ENCODE measurements at regions not wholly inside any gene's neighbourhood (a gene's known extent, or its start where the extent isn't known, plus 50 kb on each side); places are given as distances from the start of the nearest gene placed in this dataset.
A peak's percentile ranks its signal among the peaks of the same experiment; 100 is the strongest.
"Not testable (repeated sequence)": the region's sequence is repeated elsewhere in the genome, so short reads cannot be mapped to it uniquely, and the experiment has no call there.

DNA sequence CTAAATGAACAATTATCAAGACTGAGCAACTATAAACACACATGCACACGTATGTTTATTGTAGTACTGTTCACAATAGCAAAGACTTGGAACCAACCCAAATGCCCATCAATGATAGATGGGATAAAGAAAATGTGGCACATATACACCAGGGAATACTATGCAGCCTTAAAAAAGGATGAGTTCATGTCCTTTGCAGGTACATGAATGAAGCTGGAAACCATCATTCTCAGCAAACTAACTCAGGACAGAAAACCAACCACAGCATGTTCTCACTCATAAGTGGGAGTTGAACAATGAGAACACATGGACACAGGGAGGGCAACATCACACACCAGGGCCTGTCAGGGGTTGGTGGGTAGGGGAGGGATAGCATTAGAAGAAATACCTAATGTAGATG is 445.4 kb downstream of the BCAT1 start:
- DNase-seq: not testable (repeated sequence)

DNA sequence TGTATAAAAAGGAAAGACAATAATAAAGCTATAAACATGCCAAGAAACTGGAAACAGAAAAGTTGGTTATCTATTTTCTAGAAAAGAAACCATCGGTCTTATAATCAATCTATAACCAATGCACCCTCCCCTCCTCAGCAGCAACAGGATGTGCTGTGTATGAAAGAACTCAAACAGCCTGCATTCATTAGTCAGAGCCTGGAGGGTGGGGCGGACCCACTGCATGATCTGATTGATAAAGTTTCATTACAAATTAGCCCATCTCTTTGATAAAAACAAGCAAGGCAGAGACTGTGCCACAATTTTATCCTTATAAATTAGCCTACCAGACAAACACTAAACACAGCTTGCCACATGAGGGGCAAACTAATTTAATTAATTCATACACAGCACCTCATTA is 448.1 kb downstream of the BCAT1 start:
- no peak for DNase-seq

DNA sequence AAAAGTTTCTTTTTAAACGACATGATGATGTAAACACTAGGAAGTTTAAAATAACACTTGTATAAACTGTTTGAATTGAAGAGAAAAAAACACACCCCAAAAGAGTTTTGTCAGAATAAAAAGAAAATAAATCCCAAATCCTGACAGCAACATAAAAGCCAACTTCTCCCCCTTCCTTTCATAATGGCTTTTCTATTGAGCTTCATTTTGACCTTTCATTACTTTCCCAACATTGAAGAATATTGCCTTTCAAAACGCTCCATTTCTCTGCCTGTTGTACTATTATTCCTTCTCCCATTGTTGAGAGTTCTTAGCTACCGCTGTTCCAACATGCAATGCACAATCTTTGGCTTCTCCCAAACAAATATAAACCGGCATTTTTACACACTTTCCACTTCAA is 448.5 kb downstream of the BCAT1 start:
- no peak for DNase-seq

DNA sequence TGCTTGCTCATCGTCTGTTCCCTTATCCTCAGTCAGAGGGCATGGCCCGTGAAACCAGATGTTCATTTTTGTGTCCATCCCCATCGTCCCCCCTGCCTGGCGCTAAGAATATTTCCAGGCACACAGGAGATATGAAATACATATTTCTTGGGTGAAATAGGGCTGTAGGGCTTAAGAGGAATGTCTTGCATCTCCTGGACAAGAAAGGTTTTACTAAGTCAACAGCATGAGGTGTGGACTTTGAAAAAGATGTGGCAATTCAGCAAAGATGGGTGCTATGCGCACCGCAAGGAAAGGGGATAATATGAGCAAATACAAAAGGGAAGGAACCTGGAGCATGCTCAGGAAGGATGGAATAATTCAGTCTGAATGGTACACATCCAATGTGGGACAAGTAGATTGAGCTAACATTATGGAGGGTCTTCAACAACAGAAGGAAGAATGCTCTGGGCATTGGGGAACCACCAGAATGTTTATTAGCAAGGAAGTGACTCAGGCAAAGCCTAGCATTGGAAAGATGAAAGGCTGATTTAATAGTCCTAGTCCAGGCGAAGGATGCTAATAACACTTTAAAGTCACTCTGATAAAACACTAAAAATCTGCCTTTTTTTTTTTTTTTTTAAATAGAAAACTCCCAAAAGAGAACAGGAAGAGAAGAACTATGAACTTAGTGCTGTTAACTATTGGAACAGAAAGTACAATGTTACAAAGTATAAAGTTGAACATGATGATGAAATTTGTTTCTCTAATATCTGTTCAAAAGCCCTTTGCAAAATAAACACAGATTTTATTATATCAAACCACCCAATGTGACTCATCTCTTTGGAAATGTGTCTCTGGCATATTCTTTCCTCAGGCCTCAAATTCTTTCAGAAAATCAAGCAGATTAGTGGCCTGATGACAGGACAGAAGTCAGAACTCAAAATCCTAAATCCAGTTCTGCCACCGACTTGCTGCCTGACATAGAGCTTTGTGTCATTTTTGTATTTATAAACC is 449.5 kb downstream of the BCAT1 start:
- DNase-seq: no peak

DNA sequence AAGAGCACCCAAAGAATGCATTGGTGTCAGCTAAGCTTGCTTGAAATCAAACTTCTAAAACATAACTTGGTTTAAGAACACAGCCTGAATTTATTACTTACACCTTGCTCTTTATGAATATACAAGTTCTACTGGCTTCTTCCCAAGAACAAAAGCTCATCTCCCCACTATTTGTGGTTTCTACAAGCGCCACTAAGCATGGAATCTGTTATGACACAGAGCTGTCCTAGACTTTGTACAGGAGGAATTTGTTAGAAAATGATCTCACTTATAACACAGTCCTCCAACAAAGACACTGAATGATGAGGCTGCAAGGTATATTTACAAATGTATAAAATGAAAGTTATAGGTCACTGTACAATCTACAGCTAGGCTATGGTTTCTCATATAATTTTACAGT is 452.1 kb downstream of the BCAT1 start:
- DNase-seq: no peak

DNA sequence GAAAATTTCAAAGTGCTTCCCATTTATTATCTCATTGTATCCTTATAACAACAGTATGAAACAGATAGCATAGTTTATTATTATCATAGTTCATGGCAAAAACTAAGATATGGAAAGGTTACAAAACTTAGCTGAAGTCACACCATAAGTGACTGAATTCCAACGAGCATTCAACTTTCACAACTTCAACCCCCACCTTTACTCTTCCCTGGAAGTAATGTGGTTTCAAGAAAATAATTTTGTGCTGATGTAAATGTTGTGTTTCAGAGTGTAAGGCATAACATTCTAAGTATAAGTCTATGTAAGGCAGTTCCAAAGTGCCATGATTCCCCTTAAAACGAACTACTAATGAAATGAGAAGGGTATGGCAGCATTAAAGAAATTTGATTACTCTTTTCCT is 454.5 kb downstream of the BCAT1 start:
- no peak for DNase-seq

DNA sequence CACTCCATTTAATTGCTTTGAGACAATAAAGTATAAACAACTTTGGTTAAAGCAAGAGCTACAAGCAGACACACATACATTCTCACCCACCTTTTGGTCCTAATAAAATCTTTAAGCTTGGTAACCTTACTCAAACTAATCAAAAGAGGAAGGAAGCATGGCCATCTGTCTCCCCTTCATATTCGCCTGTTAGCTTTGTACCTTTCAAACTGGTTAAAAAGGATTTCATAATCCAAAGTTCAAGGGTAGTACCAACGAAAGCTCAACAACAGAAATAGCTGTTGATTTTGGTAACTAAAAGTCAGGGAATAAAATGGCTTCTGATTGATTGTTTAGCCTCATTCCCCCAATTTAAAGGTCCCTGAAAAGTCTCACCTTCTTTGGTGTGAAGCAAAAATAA is 456.9 kb downstream of the BCAT1 start:
- no peak for DNase-seq

DNA sequence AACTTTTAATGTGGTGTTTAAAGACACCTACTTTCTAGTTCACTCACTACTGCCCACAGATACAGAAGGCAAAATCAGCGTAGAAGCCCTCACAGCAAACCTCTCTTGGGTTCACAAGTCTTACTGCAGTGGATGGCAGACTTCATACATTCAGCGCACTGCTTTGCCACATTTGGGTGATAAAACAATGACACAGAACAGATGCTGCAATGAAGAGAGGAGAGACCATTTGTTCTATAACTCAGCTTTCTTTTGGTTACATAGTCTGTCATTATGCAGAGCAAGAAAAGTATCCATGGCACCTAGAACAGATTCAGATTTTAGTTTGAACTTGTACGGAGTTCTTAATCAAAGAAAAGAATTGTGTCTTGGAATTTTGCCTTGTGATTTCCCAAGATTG is 459.0 kb downstream of the BCAT1 start:
- DNase-seq: no peak

DNA sequence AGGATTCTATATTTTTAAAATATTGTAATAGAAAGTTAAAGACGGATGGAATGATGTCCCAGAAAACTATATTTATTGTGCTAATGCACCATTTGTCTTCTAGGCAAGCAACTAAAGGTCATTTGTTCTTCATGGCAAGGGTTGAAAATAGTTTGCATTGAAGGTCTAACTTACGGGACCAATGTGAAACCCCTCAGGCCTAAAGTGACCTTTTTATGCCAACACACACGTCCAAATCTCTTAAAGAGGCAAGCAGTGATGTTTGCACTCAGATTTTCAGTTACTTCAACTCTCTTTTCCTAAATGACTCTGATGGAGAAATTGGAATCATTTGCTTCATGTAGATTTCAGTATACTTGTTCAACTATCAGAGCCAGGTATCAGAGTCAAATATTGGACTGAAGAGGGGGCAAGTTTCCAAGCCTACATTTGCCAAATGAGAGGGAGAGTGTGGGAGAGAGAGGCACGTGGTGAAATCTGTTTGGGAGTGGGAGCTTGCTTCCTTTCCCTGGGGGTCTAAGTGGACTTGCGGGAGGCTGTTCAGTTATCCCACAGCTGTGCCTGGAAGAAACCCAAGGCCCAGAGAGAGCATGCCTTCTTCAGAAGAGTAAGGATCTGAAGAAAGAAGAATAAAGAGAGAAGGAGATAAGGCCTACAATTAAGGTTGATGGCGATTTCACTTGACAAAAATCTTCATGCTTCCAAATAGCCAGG is 459.8 kb downstream of the BCAT1 start:
- DNase-seq: no peak

DNA sequence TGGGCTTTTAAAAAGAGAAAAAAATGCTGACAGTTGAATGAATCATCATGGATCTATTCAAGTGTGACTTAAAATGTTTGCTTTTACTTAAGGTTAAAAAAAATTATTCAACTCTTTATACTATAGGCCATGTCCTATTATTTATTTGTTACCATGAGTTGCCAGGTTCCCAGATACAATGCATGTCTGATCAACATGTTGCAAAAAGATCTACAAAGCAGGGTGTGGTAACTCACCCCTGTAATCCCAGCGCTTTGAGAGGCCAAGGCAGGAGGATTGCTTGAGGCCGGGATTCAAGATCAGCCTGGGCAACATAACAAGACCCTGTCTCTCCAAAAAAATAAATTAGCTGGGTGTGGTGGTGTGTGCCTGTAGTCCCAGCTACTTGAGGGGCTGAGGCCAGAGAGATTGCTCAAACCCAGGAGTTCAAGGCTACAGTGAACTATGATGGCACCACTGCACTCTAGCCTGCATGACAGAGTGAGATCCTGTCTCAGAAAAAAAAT is 460.8 kb downstream of the BCAT1 start:
- DNase-seq: no peak

DNA sequence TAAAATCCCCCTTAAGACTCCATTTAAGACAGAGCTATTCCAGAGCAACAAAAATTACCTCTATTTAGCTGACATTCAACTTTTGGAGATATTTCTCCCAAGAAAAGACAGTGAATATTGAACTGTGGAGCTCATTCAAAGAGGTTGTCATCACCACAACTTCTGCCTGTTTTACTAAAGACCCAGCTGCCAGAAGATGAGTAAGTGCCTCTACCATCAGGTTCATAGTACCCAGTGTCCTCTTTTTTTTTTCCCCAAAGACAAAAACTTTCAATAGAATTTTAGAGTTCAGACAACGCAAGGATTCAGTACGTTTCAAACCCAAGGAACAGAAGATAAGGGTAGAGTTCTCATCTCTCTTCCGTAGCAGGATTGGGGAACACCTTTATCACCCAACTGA is 461.3 kb downstream of the BCAT1 start:
- DNase-seq: no peak

DNA sequence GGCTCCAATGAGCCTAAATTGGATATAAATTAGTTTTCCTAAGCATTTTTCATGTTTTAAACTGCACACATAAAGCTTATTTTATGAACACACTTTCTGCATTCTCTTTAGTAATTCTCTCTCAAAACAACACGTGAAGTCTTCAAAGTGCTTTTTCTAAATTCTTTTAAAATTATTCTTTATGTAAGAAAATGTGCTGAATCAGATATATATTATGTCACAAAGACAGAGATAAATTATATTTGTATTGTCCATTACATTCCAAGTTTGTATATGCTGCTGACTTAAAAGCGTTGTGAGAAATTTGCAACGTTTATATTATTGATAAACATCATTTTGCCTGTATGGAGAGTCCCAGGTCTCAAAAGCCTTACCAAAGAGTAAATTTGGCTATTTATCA is 465.2 kb downstream of the BCAT1 start:
- DNase-seq: no peak

DNA sequence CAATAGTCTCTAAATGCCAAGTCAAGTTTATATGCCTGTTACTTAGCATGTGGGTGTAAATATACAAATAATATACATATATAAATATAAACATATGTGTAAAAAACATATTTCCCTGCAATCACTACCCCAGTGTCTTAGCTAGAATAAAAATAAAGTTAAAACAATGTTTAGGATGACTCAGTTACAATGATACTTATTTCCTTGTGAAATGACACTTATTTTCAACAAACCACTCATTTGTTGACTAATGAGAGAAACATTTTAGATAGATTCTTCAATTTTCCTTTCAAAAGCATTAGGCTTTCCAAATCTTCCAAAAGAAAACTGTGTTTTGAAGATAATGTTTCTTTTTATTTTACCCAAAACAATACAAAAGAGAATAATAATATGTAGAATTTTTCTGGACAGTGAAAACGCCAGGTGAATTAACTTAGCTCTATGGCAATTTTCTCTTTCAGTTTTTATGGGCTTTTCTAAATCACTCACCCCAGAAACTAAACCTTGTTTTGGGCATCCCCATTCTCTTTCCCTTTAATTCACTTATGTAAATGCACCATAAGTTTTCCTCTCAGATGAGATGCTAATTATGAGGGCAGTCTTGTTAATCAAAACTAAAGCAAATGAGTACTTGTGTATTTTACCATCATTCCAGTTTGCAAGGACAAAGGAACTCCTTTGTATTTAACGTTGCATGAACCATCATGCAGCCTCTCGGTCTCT is 465.9 kb downstream of the BCAT1 start:
- peak; percentile 5 for DNase-seq

DNA sequence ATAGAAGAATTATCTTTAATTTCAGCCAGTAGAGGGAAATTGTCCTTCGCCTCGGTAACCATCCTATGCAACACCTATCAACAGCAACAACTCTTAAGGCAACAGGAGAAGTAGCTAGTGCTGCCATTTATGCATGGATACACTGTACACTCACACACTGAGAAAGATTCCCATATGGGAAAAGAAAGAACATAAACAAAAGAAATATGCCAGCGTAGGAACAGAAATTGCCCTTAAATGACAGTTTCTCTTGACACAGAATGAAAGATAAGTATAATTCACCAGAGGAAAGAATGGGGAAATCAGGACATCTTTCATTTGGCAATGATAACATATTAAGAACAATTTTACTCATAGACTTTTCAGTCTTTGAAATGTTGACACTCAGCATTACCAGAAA is 466.9 kb downstream of the BCAT1 start:
- no peak for DNase-seq

DNA sequence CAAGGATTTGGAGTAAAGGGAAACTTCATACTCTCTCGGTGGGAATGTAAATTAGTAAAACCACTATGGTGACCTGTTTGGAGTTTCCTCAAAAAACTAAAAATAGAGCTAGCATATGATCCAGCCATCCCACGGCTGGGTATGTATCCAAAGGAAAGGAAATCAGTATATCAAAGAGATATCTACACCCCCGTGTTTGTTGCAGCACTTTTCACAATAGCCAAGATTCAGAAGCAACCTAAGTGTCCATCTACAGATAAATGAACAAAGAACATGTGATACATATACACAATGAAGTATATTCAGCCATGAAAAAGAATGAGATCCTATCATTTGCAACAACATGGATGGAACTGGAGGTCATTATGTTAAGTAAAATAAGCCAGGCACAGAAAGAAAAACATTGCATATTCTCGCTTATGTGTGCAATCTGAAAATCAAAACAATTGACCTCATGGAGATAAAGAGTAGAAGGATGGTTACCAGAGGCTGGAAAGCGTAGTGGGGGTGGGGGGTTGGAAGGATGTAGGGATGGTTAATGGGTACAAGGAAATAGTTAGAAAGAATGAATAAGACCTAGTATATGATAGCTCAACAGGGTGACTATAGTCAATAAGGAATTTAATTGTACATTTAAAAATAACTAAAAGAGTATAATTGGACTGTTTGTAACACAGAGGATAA is 468.0 kb downstream of the BCAT1 start:
- DNase-seq: no peak

DNA sequence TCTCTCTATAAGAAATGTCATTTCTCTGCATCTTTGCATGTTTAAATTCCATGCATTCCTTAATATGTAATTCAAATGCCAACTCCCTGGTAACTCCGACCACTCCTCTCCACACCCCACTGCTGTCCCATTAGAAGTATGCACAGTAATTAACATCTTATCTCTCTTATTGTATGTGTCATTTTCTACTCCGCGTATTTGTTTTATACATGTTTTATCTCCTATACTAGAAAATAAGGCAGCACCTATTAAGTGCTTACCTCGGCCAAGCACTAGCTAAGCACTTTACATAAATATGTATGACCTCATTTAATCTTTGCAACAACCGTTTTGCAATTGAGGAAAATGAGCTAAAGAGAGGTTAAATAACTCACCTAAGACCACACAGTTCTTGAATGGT is 469.8 kb downstream of the BCAT1 start:
- no peak for DNase-seq

DNA sequence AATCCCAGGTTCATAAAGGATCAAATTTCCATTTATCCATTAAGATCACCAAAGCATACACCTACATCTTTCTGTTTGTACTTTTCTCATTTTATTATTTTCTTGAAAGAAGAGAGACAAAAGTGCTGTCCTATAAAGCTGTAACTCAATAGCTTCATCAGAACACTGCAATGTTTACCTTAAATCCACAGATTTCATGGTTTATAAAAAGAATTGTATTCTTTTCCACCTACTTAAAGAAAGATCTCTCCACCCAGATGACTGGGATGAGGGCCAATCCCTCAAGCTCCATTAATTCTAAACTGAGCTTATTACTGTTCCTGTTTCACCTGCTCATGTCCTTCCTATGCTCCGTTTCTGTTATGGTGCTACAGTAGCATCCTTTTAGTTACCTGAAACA is 470.6 kb downstream of the BCAT1 start:
- no peak for DNase-seq

DNA sequence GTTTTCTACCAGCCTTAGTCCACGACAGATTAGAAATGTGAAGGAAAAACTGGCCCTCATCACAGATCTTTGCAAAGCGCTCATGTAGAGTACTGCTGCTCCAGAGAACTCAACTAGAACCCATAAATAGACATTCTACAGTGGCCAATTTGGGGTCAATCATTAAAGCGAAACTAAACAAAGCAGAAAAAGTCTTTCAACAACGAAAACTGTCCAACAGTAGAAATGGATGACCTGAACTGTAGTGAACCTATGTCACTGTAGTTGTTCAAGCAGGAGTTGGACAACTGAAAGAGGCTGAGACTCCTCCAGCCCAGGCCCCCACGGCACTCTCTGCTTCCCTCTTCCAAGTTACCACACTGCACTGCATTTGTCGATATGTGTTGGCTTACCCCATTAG is 472.6 kb downstream of the BCAT1 start:
- no peak for DNase-seq

DNA sequence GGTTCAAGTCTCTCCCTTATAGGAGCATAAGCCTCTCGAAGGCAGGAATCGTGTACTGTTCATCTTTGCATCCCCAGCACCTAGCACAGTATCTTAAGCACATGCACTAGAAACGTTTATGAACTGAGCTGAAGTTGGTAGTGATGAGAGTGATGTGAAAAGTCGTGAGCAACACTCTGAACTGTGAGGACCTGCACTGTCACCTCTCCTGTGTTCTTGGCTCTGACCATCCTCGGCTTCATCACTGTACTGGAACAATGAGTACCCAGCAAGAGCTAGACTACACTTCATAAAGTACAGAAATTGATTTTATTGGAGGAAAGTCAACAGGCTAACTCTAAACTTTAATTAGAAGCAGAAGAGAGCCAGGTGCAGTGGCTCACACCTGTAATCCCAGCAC is 473.6 kb downstream of the BCAT1 start:
- no peak for DNase-seq

DNA sequence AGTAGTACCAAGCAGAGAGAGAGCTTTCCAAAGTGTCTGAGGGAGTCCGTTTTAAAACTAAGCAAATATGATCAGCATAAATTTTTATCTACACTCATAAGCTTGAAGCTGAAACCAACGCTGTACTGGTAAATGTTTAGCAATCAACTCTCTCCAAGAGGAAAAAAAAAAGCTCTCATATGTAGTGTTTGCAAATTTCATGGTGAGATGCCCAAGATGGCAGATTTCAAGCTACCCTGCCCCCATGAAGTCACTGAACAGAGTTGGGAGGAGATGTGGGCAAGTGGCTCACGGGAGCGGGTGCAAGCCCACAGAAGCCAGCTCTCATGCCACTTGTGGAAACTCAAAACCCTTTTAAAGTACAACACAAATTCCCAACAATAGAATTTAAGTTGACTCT is 475.8 kb downstream of the BCAT1 start:
- DNase-seq: no peak

DNA sequence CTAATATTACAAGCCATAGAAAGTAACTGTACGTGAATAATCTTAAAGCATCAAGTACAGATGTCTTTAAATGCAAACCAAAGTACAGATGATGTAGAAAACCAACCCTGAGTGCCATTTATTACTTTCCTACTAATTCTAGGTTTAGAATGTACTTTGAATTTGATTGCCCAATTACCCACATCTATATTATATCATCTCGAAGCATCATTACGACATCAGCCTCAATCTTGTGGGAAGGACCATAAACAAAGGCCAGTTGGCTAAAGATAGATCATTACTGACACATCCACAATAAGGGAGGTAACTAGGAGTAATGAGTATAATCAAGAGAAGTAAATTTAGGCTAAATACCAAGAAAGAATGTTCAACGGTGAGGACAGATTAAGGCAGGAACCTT is 478.9 kb downstream of the BCAT1 start:
- no peak for DNase-seq

DNA sequence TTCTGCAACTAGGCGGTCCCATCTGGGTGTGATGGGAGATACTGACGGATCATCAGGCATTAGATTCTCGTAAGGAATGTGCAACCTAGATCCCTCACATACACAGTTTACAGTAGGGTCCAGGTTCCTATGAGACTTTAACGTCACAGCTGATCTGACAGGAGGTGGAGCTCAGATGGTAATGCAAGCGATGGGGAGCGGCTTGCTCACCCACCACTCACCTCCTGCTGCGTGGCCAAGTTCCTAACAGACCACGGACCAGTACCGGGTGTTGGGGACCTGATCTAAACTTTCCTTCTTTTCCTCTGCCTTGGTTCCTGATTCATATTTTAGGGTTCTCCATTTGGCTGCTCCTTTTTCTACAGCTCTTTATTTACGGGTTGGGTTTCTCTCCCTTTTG is 479.8 kb downstream of the BCAT1 start:
- DNase-seq: no peak

DNA sequence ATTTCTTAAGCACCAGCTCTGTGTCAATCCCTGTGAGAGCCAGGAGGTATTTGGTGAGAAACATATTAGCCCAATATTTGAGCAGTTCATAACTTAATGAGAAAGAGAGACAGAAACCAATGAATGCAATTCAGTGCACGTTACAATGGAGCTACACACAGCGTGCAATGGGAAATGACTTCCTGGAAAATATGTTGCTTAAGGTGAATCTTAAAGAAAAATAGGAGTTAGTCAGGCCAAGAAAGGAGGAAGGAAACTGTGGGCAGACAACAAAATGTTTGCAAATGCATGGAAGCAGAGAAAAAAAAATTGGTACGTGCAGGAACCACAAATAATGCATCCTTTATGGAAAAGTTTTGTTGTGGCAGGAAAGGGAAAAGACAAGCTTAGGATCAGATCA is 481.7 kb downstream of the BCAT1 start:
- DNase-seq: no peak
